ENCODE measurements at regions not wholly inside any gene's neighbourhood (a gene's known extent, or its start where the extent isn't known, plus 50 kb on each side); places are given as distances from the start of the nearest gene placed in this dataset.

DNA sequence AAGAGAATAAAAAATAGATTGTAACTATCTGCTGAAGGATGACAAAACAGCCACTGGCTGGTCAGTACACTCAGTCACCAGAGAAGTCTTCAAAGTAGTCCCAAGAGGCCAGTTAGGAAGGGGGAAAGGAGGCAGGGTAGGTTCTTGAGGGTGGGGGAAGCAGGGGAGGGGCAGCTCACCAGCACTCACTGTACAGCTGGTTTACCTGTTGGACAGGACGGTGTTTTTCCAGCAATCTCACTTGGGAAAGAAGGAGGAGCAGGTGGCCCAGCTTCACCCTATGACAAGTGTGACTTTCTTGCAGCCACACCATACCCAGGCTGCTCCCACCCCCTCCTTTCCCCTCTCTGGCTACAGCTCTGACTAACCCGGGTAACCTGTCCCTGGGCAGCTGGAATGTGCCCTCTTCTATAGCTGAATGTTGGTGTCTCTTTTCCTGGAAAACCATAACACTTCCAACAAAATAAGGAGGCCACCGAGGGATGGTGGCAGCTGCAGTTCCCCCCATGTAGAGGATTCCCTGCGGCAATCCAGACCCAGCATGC is 203.4 kb upstream of the NSMCE3 start:
- Histone ChIP-seq H2AFZ (ENCODE audit: control insufficient read depth, low read length) (no peak overlapping the region), H3K4me1 (ENCODE audit: control insufficient read depth, extremely low read depth, insufficient read depth, low read length) (no peaks in the 10 kb centered on the region), H3K9me3 (ENCODE audit: control insufficient read depth, low read depth, low read length) (no peaks in the 10 kb centered on the region), H4K20me1 (ENCODE audit: control insufficient read depth, extremely low read depth, insufficient read depth, low read length) (no peaks in the 10 kb centered on the region), H3K4me3 (ENCODE audit: control insufficient read depth in 2 of 3, extremely low read depth in 1 of 3, insufficient read depth in 2 of 3, low read depth in 1 of 3, low read length in 3 of 3) (no peak overlapping the region), H3K4me2 (ENCODE audit: control insufficient read depth, extremely low read depth, insufficient read depth, low read depth, low read length) (no peak overlapping the region), H3K36me3 (ENCODE audit: control insufficient read depth in 2 of 2, extremely low read depth in 1 of 2, insufficient read depth in 2 of 2, low read length in 2 of 2) (no peaks in the 10 kb centered on the region), H3K9me1 (ENCODE audit: control insufficient read depth, extremely low read depth, insufficient read depth, low read length) (no peaks in the 10 kb centered on the region), H3K27me3 (ENCODE audit: control insufficient read depth, extremely low read depth, insufficient read depth, low read length) (no peaks in the 10 kb centered on the region), H3K27ac (ENCODE audit: control insufficient read depth, insufficient read depth, low read length) (no peak overlapping the region), H3K9ac (ENCODE audit: control insufficient read depth, extremely low read depth, insufficient read depth, low read length) (no peak overlapping the region), H3K79me2 (ENCODE audit: control insufficient read depth, insufficient read depth, low read length) (no peaks in the 10 kb centered on the region)
- no peak for TF ChIP-seq EZH2 (IDR thresholded peaks at IDR 0.05; ENCODE audit: low read length)
- TF ChIP-seq, protein P1, sequence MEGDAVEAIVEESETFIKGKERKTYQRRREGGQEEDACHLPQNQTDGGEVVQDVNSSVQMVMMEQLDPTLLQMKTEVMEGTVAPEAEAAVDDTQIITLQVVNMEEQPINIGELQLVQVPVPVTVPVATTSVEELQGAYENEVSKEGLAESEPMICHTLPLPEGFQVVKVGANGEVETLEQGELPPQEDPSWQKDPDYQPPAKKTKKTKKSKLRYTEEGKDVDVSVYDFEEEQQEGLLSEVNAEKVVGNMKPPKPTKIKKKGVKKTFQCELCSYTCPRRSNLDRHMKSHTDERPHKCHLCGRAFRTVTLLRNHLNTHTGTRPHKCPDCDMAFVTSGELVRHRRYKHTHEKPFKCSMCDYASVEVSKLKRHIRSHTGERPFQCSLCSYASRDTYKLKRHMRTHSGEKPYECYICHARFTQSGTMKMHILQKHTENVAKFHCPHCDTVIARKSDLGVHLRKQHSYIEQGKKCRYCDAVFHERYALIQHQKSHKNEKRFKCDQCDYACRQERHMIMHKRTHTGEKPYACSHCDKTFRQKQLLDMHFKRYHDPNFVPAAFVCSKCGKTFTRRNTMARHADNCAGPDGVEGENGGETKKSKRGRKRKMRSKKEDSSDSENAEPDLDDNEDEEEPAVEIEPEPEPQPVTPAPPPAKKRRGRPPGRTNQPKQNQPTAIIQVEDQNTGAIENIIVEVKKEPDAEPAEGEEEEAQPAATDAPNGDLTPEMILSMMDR (optimal IDR thresholded peaks at IDR 0.05 in 1 of 3, IDR thresholded peaks at IDR 0.05 in 1 of 3, conservative IDR thresholded peaks at IDR 0.05 in 1 of 3; ENCODE audit: extremely low read depth in 1 of 3, insufficient read depth in 2 of 3, low read length in 3 of 3): no peak
- FAIRE-seq (no peak), DNase-seq (ENCODE audit: low read depth, low spot score) (no peak)
- dilution Hi-C loops (cut with MboI; ENCODE audit: extremely low pct_ligation_motif_present, low sequenced_read_pairs): no loop called here

DNA sequence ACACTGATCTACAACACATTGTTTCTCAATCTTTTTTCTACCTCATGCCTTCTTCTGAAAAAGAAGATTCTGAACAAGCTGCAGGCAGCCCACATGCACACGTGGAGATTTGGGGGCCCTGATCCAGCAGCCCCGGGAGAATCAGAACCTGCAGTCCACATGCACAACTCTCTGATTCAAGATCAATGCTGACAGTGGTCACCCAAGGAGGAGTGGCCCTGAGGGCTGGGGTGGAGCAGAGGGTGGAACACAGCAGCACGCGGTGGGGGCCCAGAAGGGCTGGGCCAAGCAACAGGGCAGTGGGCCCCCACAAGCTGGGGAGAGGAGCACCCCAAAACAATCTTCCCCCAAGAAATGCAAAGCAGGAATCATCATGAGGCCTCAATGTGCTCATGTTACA is 202.1 kb upstream of the NSMCE3 start:
- TF ChIP-seq, protein P1 (optimal IDR thresholded peaks at IDR 0.05 in 1 of 3, IDR thresholded peaks at IDR 0.05 in 1 of 3, conservative IDR thresholded peaks at IDR 0.05 in 1 of 3; ENCODE audit: extremely low read depth in 1 of 3, insufficient read depth in 2 of 3, low read length in 3 of 3): no peak
- TF ChIP-seq EZH2 (IDR thresholded peaks at IDR 0.05; ENCODE audit: low read length): no peak
- Histone ChIP-seq H3K27ac (ENCODE audit: control insufficient read depth, insufficient read depth, low read length) (no peak overlapping the region), H4K20me1 (ENCODE audit: control insufficient read depth, extremely low read depth, insufficient read depth, low read length) (no peaks in the 10 kb centered on the region), H3K27me3 (ENCODE audit: control insufficient read depth, extremely low read depth, insufficient read depth, low read length) (no peaks in the 10 kb centered on the region), H3K79me2 (ENCODE audit: control insufficient read depth, insufficient read depth, low read length) (no peaks in the 10 kb centered on the region), H3K9me1 (ENCODE audit: control insufficient read depth, extremely low read depth, insufficient read depth, low read length) (no peaks in the 10 kb centered on the region), H3K36me3 (ENCODE audit: control insufficient read depth in 2 of 2, extremely low read depth in 1 of 2, insufficient read depth in 2 of 2, low read length in 2 of 2) (no peaks in the 10 kb centered on the region), H2AFZ (ENCODE audit: control insufficient read depth, low read length) (no peak overlapping the region), H3K4me2 (ENCODE audit: control insufficient read depth, extremely low read depth, insufficient read depth, low read depth, low read length) (no peak overlapping the region), H3K9me3 (ENCODE audit: control insufficient read depth, low read depth, low read length) (no peaks in the 10 kb centered on the region), H3K4me1 (ENCODE audit: control insufficient read depth, extremely low read depth, insufficient read depth, low read length) (no peaks in the 10 kb centered on the region), H3K9ac (ENCODE audit: control insufficient read depth, extremely low read depth, insufficient read depth, low read length) (no peak overlapping the region), H3K4me3 (ENCODE audit: control insufficient read depth in 2 of 3, extremely low read depth in 1 of 3, insufficient read depth in 2 of 3, low read depth in 1 of 3, low read length in 3 of 3) (no peak overlapping the region)
- FAIRE-seq: no peak
- dilution Hi-C loops (cut with MboI; ENCODE audit: extremely low pct_ligation_motif_present, low sequenced_read_pairs): no loop called here
- DNase-seq (ENCODE audit: low read depth, low spot score): no peak
